H9 (cell line): ENCODE measurements at regions not wholly inside any gene's neighbourhood (a gene's known extent, or its start where the extent isn't known, plus 50 kb on each side); places are given as distances from the start of the nearest gene placed in this dataset.

Source experiments
- DNase-seq: peaks from one replicate; pipeline ENCODE4 v3.0.0-alpha.2; 2017
- H2AFZ ChIP-seq: one replicate; pipeline ENCODE4 v1.6.1; 2013; ENCODE audit warnings: mild to moderate bottlenecking, low read length, control low read depth, moderate library complexity
- H2AK5ac ChIP-seq: 2 replicates; pipeline ENCODE4 v1.6.1; 2013; ENCODE audit warnings: low read length, control low read depth, mixed read lengths; ENCODE audit not compliant: insufficient read length
- H2BK120ac ChIP-seq: one replicate; pipeline ENCODE4 v1.6.1; 2013; ENCODE audit warnings: low read depth, mild to moderate bottlenecking, low read length, control low read depth, inconsistent platforms; ENCODE audit not compliant: poor library complexity, severe bottlenecking
- H2BK12ac ChIP-seq: 2 replicates; pipeline ENCODE4 v1.6.1; 2013; ENCODE audit warnings: low read length, control low read depth, mixed read lengths, low read depth; ENCODE audit not compliant: insufficient read length
- H2BK15ac ChIP-seq: 2 replicates; pipeline ENCODE4 v1.6.1; 2013; ENCODE audit warnings: low read depth, low read length, control low read depth
- H2BK20ac ChIP-seq: one replicate; pipeline ENCODE4 v1.6.1; 2013; ENCODE audit warnings: low read depth, mild to moderate bottlenecking, low read length, control low read depth, inconsistent platforms; ENCODE audit not compliant: poor library complexity, severe bottlenecking
- H2BK5ac ChIP-seq: 2 replicates; pipeline ENCODE4 v1.6.1; 2013; ENCODE audit warnings: low read length, control low read depth, mixed read lengths; ENCODE audit not compliant: insufficient read length
- H3K14ac ChIP-seq: 2 replicates; pipeline ENCODE4 v1.6.1; 2013; ENCODE audit warnings: low read length, control low read depth; ENCODE audit not compliant: insufficient read depth
- H3K18ac ChIP-seq: 2 replicates; pipeline ENCODE4 v1.6.1; 2013; ENCODE audit warnings: low read depth, mild to moderate bottlenecking, mixed read lengths, low read length, control low read depth; ENCODE audit not compliant: insufficient read length
- H3K23ac ChIP-seq: 2 replicates; pipeline ENCODE4 v1.6.1; 2013; ENCODE audit warnings: low read length, control low read depth, mixed read lengths, low read depth; ENCODE audit not compliant: insufficient read length
- H3K23me2 ChIP-seq: 2 replicates; pipeline ENCODE4 v1.6.1; 2013; ENCODE audit warnings: low read depth, mild to moderate bottlenecking, mixed read lengths, low read length, control low read depth; ENCODE audit not compliant: insufficient read length, poor library complexity, severe bottlenecking
- H3K27ac ChIP-seq: 2 replicates; pipeline ENCODE4 v1.5.1; 2013; ENCODE audit warnings: low read length, control low read depth, mixed read lengths, low read depth; ENCODE audit not compliant: insufficient read length
- H3K27me3 ChIP-seq: 2 replicates; pipeline ENCODE4 v1.6.1; 2013; ENCODE audit warnings: low read length, control low read depth, inconsistent platforms; ENCODE audit not compliant: insufficient read depth
- H3K4ac ChIP-seq: 2 replicates; pipeline ENCODE4 v1.6.1; 2013; ENCODE audit warnings: low read depth, mild to moderate bottlenecking, control low read depth, inconsistent platforms, low read length, moderate library complexity
- H3K4me1 ChIP-seq: 2 replicates; pipeline ENCODE4 v1.6.1; 2013; ENCODE audit warnings: low read length, control low read depth, inconsistent platforms; ENCODE audit not compliant: insufficient read depth
- H3K4me2 ChIP-seq: 2 replicates; pipeline ENCODE4 v1.6.1; 2013; ENCODE audit warnings: low read length, control low read depth, mixed read lengths; ENCODE audit not compliant: insufficient read length, insufficient read depth
- H3K56ac ChIP-seq: 2 replicates; pipeline ENCODE4 v1.6.1; 2013; ENCODE audit warnings: low read depth, mild to moderate bottlenecking, mixed read lengths, low read length, control low read depth; ENCODE audit not compliant: insufficient read length
- H3K79me1 ChIP-seq: 2 replicates; pipeline ENCODE4 v1.6.1; 2013; ENCODE audit warnings: low read depth, mild to moderate bottlenecking, moderate library complexity, low read length, control low read depth, inconsistent platforms; ENCODE audit not compliant: insufficient read depth, poor library complexity, severe bottlenecking
- H3K79me2 ChIP-seq: 2 replicates; pipeline ENCODE4 v1.6.1; 2013; ENCODE audit warnings: low read length, control low read depth, inconsistent platforms; ENCODE audit not compliant: insufficient read depth
- H3K9ac ChIP-seq: 2 replicates; pipeline ENCODE4 v1.6.1; 2013; ENCODE audit warnings: low read length, control low read depth, mixed read lengths; ENCODE audit not compliant: insufficient read length; ENCODE audit errors: extremely low read depth
- H3K9me3 ChIP-seq: one replicate; pipeline ENCODE4 v1.6.1; 2013; ENCODE audit warnings: low read depth, low read length, inconsistent platforms; ENCODE audit not compliant: control insufficient read depth
- H3T11ph ChIP-seq: one replicate; pipeline ENCODE4 v1.6.1; 2013; ENCODE audit warnings: mild to moderate bottlenecking, low read length, control low read depth, inconsistent platforms
- H4K20me1 ChIP-seq: one replicate; pipeline ENCODE4 v1.6.1; 2013; ENCODE audit not compliant: control insufficient read depth, insufficient read length, insufficient read depth
- H4K5ac ChIP-seq: 2 replicates; pipeline ENCODE4 v1.6.1; 2013; ENCODE audit warnings: low read depth, mild to moderate bottlenecking, mixed read lengths, low read length, control low read depth; ENCODE audit not compliant: insufficient read length
- H4K8ac ChIP-seq: replicated peaks from 2 replicates; pipeline ENCODE4 v1.6.1; 2013; ENCODE audit warnings: low read length, control low read depth, mixed read lengths, low read depth; ENCODE audit not compliant: insufficient read length
- H4K91ac ChIP-seq: 2 replicates; pipeline ENCODE4 v1.6.1; 2013; ENCODE audit warnings: low read depth, mild to moderate bottlenecking, moderate library complexity, mixed read lengths, low read length, control low read depth; ENCODE audit not compliant: insufficient read length
- H3K27ac Mint-ChIP-seq, 3 experiments: 2 replicates in 2 of 3; 3 replicates in 1 of 3; pipeline ENCODE4 v1.8.0; 2020 to 2021; ENCODE audit warnings: mixed read lengths in 3 of 3, mild to moderate bottlenecking in 1 of 3, moderate library complexity in 1 of 3
- H3K27me3 Mint-ChIP-seq: 2 replicates; pipeline ENCODE4 v1.8.0; 2021; ENCODE audit warnings: low read depth, mild to moderate bottlenecking, moderate library complexity, mixed read lengths
- H3K36me3 Mint-ChIP-seq, 3 experiments: 2 replicates in 2 of 3; 3 replicates in 1 of 3; pipeline ENCODE4 v1.8.0; 2020 to 2021; ENCODE audit warnings: low read depth in 3 of 3, mixed read lengths in 3 of 3; ENCODE audit not compliant: insufficient read depth in 1 of 3
- H3K4me1 Mint-ChIP-seq, 2 experiments: 2 replicates each; pipeline ENCODE4 v1.8.0; 2020; ENCODE audit warnings: mixed read lengths in 2 of 2
- H3K4me3 Mint-ChIP-seq, 2 experiments: 2 replicates in 1 of 2; 3 replicates in 1 of 2; pipeline ENCODE4 v1.8.0; 2020 to 2021; ENCODE audit warnings: mild to moderate bottlenecking in 2 of 2, mixed read lengths in 2 of 2, moderate library complexity in 1 of 2
- H3K9me3 Mint-ChIP-seq, 2 experiments: 2 replicates in 1 of 2; 3 replicates in 1 of 2; pipeline ENCODE4 v1.8.0; 2020; ENCODE audit warnings: mild to moderate bottlenecking in 2 of 2, mixed read lengths in 2 of 2, moderate library complexity in 1 of 2
- WGBS: extraction: QIAGEN DNeasy Blood & Tissue Kit; methylation state at CpG from one replicate; pipeline ENCODE4 v1.1.7; 2013; ENCODE audit warnings: missing lambda C conversion rate, low lambda C conversion rate, mixed read lengths; ENCODE audit not compliant: insufficient read length; ENCODE audit errors: extremely low coverage; 5-methylcytosine and 5-hydroxymethylcytosine counted together
- TF ChIP-seq, protein P1 (sequence below): fragments of 200-600 bp; sonication (generic); conservative IDR thresholded peaks from 3 replicates; pipeline ENCODE4 v1.8.0; 2021; ENCODE audit warnings: antibody characterized with exemption, mild to moderate bottlenecking

GRCh38 chr18:37669991-37670534 is 104.5 kb upstream of the CELF4 start:
- Histone ChIP-seq H3K23ac (no peak overlapping the region), H3K4me1 (peaks cover 6% of the 10 kb centered on the region; the same call in 1 of the 2 replicates), H3K27me3 (no peaks in the 10 kb centered on the region), H3K9ac (no peak overlapping the region), H4K5ac (no peak overlapping the region), H2AFZ (no peak overlapping the region), H3K23me2 (no peaks in the 10 kb centered on the region), H2BK5ac (no peak overlapping the region), H2AK5ac (no peak overlapping the region), H3K56ac (no peak overlapping the region), H4K8ac (no peak overlapping the region), H2BK15ac (no peak overlapping the region), H4K91ac (no peak overlapping the region), H3K27ac (no peak overlapping the region), H3K79me1 (no peaks in the 10 kb centered on the region), H3K9me3 (no peaks in the 10 kb centered on the region), H3K79me2 (no peaks in the 10 kb centered on the region), H3T11ph (no peak overlapping the region), H3K4me2 (no peak overlapping the region), H3K14ac (peak overlapping the region; percentile 44; the same call in 1 of the 2 replicates), H2BK120ac (no peak overlapping the region), H3K4ac (no peak overlapping the region), H4K20me1 (no peaks in the 10 kb centered on the region), H2BK20ac (no peak overlapping the region), H2BK12ac (no peak overlapping the region), H3K18ac (peak overlapping the region; percentile 85)
- Mint-ChIP-seq H3K4me1 (peaks cover 22 to 28% of the 10 kb centered on the region in 2 experiments), H3K4me3 (no peak overlapping the region), H3K36me3 (no peaks in the 10 kb centered on the region; a peak in 1 of 7 replicates), H3K27ac (peak overlapping the region in 2 of 3 experiments; percentile 76 to 84; a peak in 2 of 7 replicates), H3K9me3 (0 out of 5 replicates have a peak, but pooled peaks cover 0 to 2% of the 10 kb centered on the region in 2 experiments), H3K27me3 (peaks cover 2% of the 10 kb centered on the region)
- TF ChIP-seq, protein P1, sequence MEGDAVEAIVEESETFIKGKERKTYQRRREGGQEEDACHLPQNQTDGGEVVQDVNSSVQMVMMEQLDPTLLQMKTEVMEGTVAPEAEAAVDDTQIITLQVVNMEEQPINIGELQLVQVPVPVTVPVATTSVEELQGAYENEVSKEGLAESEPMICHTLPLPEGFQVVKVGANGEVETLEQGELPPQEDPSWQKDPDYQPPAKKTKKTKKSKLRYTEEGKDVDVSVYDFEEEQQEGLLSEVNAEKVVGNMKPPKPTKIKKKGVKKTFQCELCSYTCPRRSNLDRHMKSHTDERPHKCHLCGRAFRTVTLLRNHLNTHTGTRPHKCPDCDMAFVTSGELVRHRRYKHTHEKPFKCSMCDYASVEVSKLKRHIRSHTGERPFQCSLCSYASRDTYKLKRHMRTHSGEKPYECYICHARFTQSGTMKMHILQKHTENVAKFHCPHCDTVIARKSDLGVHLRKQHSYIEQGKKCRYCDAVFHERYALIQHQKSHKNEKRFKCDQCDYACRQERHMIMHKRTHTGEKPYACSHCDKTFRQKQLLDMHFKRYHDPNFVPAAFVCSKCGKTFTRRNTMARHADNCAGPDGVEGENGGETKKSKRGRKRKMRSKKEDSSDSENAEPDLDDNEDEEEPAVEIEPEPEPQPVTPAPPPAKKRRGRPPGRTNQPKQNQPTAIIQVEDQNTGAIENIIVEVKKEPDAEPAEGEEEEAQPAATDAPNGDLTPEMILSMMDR = no peak
- WGBS = no CpG with 5 or more reads among the region's 17 CpGs
- peak; percentile 60 for DNase-seq
